Gastrocnemius medialis (tissue), 4 donors: ENCODE measurements at regions not wholly inside any gene's neighbourhood (a gene's known extent, or its start where the extent isn't known, plus 50 kb on each side); places are given as distances from the start of the nearest gene placed in this dataset.

Experiments used
- ATAC-seq, 2 donors: fragments of 150-250 bp; one replicate each; pipeline ENCODE4 v1.9.1; 2016
- DNase-seq, 2 donors: peaks; one replicate each; pipeline ENCODE4 v3.0.0-alpha.2; 2019
- H3K27ac ChIP-seq, 4 donors: fragments of 200-600 bp; sonication (generic); 1 replicate in 1 of 4; 2 replicates in 3 of 4; pipeline ENCODE4 v1.5.1; 2016 to 2018; ENCODE audit warnings: mild to moderate bottlenecking in 2 of 4, moderate library complexity in 1 of 4
- H3K27me3 ChIP-seq, 3 donors: fragments of 200-600 bp; sonication (generic) in 2 of 3; 1 replicate in 1 of 3; 2 replicates in 2 of 3; pipeline versions ENCODE4 v1.5.1 to v1.6.0; 2016 to 2019; ENCODE audit warnings: mild to moderate bottlenecking in 1 of 3, moderate library complexity in 1 of 3
- H3K36me3 ChIP-seq, 2 donors: fragments of 200-600 bp; sonication (generic) in 1 of 2; one replicate each; pipeline ENCODE4 v1.5.1; 2017 to 2018
- H3K4me1 ChIP-seq, 2 donors: fragments of 200-600 bp; sonication (generic) in 1 of 2; one replicate each; pipeline ENCODE4 v1.5.1; 2016 to 2017; ENCODE audit warnings: mild to moderate bottlenecking in 2 of 2
- H3K4me3 ChIP-seq, 4 donors: fragments of 200-600 bp; sonication (generic) in 3 of 4; 1 replicate in 1 of 4; 2 replicates in 3 of 4; pipeline ENCODE4 v1.5.1; 2016 to 2019; ENCODE audit warnings: mild to moderate bottlenecking in 2 of 4
- H3K9me3 ChIP-seq, 3 donors: fragments of 200-600 bp; sonication (generic) in 2 of 3; 1 replicate in 1 of 3; 2 replicates in 2 of 3; pipeline ENCODE4 v1.5.1; 2016 to 2019
- POLR2A ChIP-seq, 2 donors: fragments of 450-650 bp; IDR thresholded peaks; one replicate each; pipeline ENCODE4 v1.6.1; 2017; ENCODE audit warnings: antibody characterized with exemption in 2 of 2, mild to moderate bottlenecking in 2 of 2, moderate library complexity in 2 of 2
- in situ Hi-C, 4 donors: fragments of 200-750 bp; cut with MboI; loops; one replicate each; pipeline versions ENCODE4 v1.15.0 to v1.8.0; 2017; ENCODE audit warnings: low sequenced_read_pairs in 4 of 4
- intact Hi-C: fragments of 100-400 bp; cut with DNase I; formaldehyde crosslinking; loops from one replicate; pipeline ENCODE4 v1.15.1; 2023; ENCODE audit warnings: low total_unique reads
- TF ChIP-seq, protein P1 (sequence below), 5 experiments: fragments of 450-650 bp in 3 of 5; fragments of 200-600 bp in 2 of 5; sonication (generic) in 2 of 5; IDR thresholded peaks in 4 of 5; conservative IDR thresholded peaks in 1 of 5; 1 replicate in 4 of 5; 2 replicates in 1 of 5; pipeline ENCODE4 v1.5.1; 2016 to 2019; ENCODE audit warnings: antibody characterized with exemption in 5 of 5, mild to moderate bottlenecking in 3 of 5, moderate library complexity in 3 of 5

DNA sequence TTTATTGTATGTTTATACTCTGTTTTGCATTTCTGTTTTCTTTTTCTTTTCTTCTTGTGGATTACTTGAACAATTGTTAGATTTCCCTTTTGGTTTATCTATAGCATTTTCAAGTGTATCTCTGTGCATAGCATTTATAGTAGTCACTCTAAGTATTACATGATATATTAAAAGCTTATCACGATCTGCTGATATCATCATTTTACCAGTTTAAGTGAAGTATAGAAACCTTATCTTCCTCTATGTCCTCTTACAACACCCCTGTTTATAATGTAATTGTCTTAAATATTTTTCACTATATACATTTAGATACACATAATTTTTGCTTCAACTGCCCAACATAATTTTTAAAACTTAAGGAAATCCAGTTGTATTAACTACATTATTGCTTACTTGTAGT, 513.9 kb upstream of the CELF2 start:
- Histone ChIP-seq H3K9me3 (no peaks in the 10 kb centered on the region), H3K4me1 (no peaks in the 10 kb centered on the region), H3K36me3 (no peaks in the 10 kb centered on the region), H3K27me3 (no peaks in the 10 kb centered on the region), H3K27ac (no peak overlapping the region), H3K4me3 (no peak overlapping the region)
- DNase-seq, result no peak
- in situ Hi-C loops (no loop called here), intact Hi-C loops (no loop called here)
- TF ChIP-seq, protein P1, sequence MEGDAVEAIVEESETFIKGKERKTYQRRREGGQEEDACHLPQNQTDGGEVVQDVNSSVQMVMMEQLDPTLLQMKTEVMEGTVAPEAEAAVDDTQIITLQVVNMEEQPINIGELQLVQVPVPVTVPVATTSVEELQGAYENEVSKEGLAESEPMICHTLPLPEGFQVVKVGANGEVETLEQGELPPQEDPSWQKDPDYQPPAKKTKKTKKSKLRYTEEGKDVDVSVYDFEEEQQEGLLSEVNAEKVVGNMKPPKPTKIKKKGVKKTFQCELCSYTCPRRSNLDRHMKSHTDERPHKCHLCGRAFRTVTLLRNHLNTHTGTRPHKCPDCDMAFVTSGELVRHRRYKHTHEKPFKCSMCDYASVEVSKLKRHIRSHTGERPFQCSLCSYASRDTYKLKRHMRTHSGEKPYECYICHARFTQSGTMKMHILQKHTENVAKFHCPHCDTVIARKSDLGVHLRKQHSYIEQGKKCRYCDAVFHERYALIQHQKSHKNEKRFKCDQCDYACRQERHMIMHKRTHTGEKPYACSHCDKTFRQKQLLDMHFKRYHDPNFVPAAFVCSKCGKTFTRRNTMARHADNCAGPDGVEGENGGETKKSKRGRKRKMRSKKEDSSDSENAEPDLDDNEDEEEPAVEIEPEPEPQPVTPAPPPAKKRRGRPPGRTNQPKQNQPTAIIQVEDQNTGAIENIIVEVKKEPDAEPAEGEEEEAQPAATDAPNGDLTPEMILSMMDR (IDR thresholded peaks at IDR 0.05 in 4 of 5, conservative IDR thresholded peaks at IDR 0.05 in 1 of 5), result no peak
- TF ChIP-seq POLR2A (IDR thresholded peaks at IDR 0.05), result no peak
- no peak for ATAC-seq

GRCh38 chr10:10508211-10508610, 509.5 kb upstream of the CELF2 start:
- H3K9me3 ChIP-seq, result no peaks in the 10 kb centered on the region

DNA sequence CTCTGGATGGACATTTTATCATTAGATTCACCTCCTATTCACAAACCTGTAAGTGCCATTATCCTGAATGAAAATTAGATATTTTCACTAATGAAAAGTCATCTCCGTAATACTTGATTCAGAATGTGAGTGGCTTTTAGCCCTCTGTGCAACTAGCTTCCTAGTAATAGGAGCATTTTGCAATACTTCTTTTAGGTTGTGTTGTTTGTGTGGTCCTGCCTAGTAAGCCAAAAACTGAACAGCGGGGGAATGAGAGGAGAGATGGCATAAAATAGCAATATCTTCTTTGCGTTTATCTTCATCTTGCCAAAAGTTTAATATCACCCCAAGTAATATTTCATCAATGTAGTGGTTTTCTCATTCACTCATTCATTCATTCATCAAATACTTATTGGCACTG, 507.5 kb upstream of the CELF2 start:
- H3K27ac ChIP-seq, result no peak overlapping the region
- DNase-seq (no peak), ATAC-seq (no peak)
- H3K36me3 ChIP-seq, result no peaks in the 10 kb centered on the region
- no peak overlapping the region for H3K4me3 ChIP-seq
- H3K4me1 ChIP-seq, result no peaks in the 10 kb centered on the region
- in situ Hi-C loops (no loop called here), intact Hi-C loops (loop anchor here (10.0 kb wide), 1 partner anchor 165 kb away; no protein-coding TSS in a partner anchor)
- TF ChIP-seq, protein P1 (IDR thresholded peaks at IDR 0.05 in 4 of 5, conservative IDR thresholded peaks at IDR 0.05 in 1 of 5), result no peak
- TF ChIP-seq POLR2A (IDR thresholded peaks at IDR 0.05), result no peak
- H3K27me3 ChIP-seq, result no peaks in the 10 kb centered on the region
- H3K9me3 ChIP-seq, result no peaks in the 10 kb centered on the region

More at GRCh38 chr10:10508211-10508610, 509.5 kb upstream of the CELF2 start:
- in situ Hi-C loops, result no loop called here
- no peak for DNase-seq
- no peak for ATAC-seq
- TF ChIP-seq, protein P1 (IDR thresholded peaks at IDR 0.05 in 4 of 5, conservative IDR thresholded peaks at IDR 0.05 in 1 of 5), result no peak
- no peak for TF ChIP-seq POLR2A (IDR thresholded peaks at IDR 0.05)
- no peak overlapping the region for H3K4me3 ChIP-seq
- no peak overlapping the region for H3K27ac ChIP-seq
- no peaks in the 10 kb centered on the region for H3K36me3 ChIP-seq
- H3K4me1 ChIP-seq, result no peaks in the 10 kb centered on the region
- intact Hi-C loops, result no loop called here
- H3K27me3 ChIP-seq, result no peaks in the 10 kb centered on the region

- TF ChIP-seq, protein P1 (IDR thresholded peaks at IDR 0.05 in 4 of 5, conservative IDR thresholded peaks at IDR 0.05 in 1 of 5), result no peak
- TF ChIP-seq POLR2A (IDR thresholded peaks at IDR 0.05), result no peak
- Histone ChIP-seq H3K27me3 (no peaks in the 10 kb centered on the region), H3K4me3 (no peak overlapping the region), H3K36me3 (no peaks in the 10 kb centered on the region), H3K27ac (no peak overlapping the region), H3K4me1 (no peaks in the 10 kb centered on the region), H3K9me3 (no peaks in the 10 kb centered on the region)
- intact Hi-C loops (loop anchor here (10.0 kb wide), 1 partner anchor 162 kb away; no protein-coding TSS in a partner anchor), in situ Hi-C loops (no loop called here)
- ATAC-seq (no peak), DNase-seq (no peak)
These were observed 504.6 kb upstream of the CELF2 start for GRCh38 chr10:10513067-10513466.

DNA sequence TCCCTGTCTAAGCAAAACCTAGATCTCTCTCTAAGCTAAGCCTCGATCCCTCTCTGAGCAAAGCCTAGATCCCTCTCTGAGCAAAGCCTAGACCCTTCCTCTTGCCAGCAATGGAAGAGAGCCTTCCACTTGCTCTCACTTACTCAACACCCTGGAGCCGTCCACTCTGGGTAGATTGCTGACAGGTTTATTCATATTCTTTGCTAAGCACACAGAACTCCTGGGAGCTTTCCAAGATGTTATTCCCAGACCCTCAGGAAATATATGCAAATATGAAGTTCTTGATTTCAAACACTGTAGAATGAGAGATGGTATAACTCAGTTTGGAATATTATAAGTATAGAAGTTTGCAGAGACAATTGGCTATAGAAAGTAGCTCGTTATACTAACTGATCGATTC, 503.8 kb upstream of the CELF2 start:
- in situ Hi-C loops (no loop called here), intact Hi-C loops (loop anchor here (10.0 kb wide), 1 partner anchor 161 kb away; no protein-coding TSS in a partner anchor)
- H3K36me3 ChIP-seq, result no peaks in the 10 kb centered on the region
- H3K4me3 ChIP-seq, result no peak overlapping the region
- H3K27me3 ChIP-seq, result peaks cover 0 to 3% (median 0%) of the 10 kb centered on the region in 3 donors
- no peak for DNase-seq
- H3K4me1 ChIP-seq, result no peaks in the 10 kb centered on the region
- ATAC-seq, result no peak
- no peak overlapping the region for H3K27ac ChIP-seq
- no peak for TF ChIP-seq POLR2A (IDR thresholded peaks at IDR 0.05)
- TF ChIP-seq, protein P1 (IDR thresholded peaks at IDR 0.05 in 4 of 5, conservative IDR thresholded peaks at IDR 0.05 in 1 of 5), result no peak
- no peaks in the 10 kb centered on the region for H3K9me3 ChIP-seq
